Activated T-cell treated with anti-CD3 and anti-CD28 coated beads, Interleukin-2, amount 50 U/mL, for 1 hour (primary cell): ENCODE measurements at regions not wholly inside any gene's neighbourhood (a gene's known extent, or its start where the extent isn't known, plus 50 kb on each side); places are given as distances from the start of the nearest gene placed in this dataset.
"Not testable (repeated sequence)": the region's sequence is repeated elsewhere in the genome, so short reads cannot be mapped to it uniquely, and the experiment has no call there.

Experiments
- DNase-seq: peaks from one replicate; pipeline ENCODE4 v3.0.0-alpha.2; 2020

GRCh38 chr6:103504501-103505154 is 1355.1 kb downstream of the HACE1 start:
- no peak for DNase-seq

- not testable (repeated sequence) for DNase-seq
Measured at GRCh38 chr6:103496588-103496987, 1363.1 kb downstream of the HACE1 start.

GRCh38 chr6:103456652-103457051 is 1403.1 kb downstream of the HACE1 start:
- no peak for DNase-seq

- no peak for DNase-seq
Measured at GRCh38 chr6:103455275-103455674, 1404.4 kb downstream of the HACE1 start.

DNA sequence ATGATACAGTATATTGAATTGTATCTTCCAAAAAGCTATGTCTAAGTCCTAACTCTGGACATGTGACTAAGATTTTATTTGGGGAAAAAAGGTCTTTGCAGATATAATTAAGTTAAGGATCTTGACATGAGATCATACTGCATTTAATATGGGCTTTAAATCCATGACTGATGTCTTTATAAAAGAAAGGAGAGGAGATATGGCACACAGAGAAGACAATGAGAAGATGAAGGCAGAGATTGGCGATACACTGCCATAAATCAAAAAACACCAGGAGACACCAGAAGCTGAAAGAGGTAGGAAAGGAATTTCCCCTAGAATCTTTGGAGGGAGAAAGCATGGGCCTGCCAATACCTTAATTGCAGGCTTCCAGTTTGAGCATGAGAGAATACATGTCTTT is 1450.2 kb downstream of the HACE1 start:
- DNase-seq, result no peak

GRCh38 chr6:103405321-103405720 is 1454.4 kb downstream of the HACE1 start:
- DNase-seq, result no peak

DNA sequence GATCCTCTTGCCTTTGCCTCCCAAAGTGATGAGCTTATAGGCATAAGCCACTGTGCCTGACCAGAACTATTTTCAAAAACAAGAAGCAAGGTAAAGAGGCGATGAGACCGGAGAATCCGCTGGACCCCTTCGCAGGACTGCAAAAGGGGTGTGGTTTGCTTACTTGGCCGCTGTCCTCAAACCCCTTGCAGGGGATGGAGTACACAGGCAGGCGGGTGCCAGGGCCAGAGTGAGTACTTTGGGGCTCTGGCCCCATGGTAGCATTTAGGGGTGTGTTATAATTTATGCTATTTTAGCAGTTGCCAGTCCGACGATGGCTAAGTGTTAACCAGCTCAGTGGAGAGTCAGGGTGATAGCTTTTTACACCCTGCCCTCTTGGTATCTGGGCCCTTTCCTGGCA is 1454.9 kb downstream of the HACE1 start:
- no peak for DNase-seq

GRCh38 chr6:103396768-103397167 is 1463.0 kb downstream of the HACE1 start:
- no peak for DNase-seq

DNA sequence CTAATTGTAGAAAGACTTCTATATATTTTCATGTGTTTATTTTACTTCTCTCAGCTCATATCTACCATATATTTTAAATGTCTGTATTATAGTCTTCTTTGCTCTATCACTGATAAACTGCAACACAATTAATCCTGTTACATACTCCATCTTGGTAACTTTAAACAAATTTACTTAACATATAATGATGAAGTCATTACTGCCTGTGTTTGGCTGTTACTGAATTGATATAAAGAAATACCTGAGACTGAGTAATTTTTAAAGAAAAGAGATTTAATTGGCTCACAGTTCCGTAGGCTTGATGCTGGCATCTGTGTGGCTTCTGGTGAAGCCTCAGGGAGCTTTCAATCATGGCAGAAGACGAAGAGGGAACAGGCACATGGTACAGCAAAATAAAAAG is 1480.4 kb downstream of the HACE1 start:
- no peak for DNase-seq

- no peak for DNase-seq
Measured at GRCh38 chr6:103367212-103367611, 1492.5 kb downstream of the HACE1 start.

DNA sequence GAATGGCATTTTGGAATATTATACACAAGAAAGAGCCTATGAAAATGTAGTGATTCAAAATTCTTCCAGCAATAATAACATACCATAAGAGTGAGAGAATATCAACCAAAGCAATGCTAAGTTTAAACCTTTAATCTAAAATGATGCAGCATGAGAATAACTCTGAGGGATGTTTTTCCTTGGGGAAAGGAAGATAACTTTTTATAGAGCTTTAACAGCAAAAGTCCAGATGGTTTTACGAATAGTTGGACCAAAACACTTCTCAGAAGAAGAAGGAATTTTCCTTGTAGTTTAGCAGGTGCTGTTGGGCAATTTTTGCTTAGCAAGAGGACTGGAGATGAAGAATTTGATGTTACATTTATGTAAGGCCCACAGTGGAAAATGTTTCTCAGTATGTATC is 1503.2 kb downstream of the HACE1 start:
- no peak for DNase-seq

DNA sequence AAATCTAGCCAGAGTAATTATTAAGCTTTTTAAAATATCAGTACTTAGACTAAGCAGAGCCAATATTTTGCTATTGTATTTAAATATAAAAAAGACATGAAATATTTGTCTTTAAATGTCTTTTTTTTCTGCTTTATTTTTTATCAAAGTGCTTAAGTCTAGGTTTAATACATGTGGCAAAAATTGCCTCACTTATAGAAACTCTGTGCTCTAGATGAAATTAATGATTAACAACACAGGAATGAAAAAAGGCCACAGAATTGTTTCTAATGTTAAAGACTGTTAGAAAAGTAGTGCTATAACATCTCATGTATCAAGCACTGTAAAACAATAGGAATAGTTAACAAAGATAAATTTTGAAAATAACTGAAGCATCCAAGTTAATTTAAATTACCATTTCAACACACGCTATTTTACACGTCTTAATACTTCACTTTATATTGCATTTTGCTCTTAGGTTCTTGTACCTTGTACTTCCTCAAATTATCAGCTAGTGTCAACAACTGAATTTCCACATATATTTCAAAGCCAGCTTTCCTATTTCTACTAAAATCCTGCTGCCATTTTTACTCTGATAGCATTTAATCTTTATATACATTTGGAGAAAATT is 1515.1 kb downstream of the HACE1 start:
- no peak for DNase-seq

DNA sequence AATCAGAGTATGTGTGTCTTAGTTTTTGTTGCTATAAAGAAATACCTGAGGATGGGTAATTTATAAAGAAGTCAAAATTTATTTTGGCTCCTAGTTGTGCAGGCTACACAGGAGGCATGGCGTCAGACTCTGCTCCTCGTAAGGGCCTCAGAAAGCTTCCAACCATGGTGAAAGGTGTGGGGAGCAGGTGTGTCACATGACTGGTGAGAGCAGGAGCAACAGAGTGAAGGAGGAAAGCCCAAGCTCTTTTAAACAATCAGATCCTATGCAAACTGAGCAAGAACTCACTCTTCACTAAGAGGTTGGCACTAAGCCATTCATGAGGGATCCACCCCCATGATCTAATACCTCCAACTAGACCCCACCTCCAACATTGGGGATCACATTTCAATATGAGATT is 1524.3 kb downstream of the HACE1 start:
- DNase-seq, result no peak

- DNase-seq, result no peak
Measured at GRCh38 chr6:103326760-103327757, 1532.7 kb downstream of the HACE1 start.

DNA sequence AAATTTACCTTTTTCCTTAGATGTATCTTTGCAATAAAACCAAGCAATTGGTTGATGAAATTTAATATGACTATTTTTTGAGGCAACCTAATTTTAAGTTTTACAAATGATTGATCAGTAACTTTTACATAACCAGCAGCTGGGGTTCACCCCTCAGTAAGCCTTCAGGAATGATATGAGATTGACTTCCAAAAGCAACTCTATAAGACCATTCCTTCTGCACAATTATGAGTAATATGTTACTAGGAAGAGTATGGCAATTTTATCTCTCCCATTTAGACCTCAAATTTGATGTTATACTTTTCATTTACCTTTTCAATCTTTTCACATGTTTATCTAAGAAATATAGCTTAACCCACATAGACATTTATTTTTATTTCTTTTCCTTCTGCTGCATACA is 1546.3 kb downstream of the HACE1 start:
- DNase-seq, result no peak

- not testable (repeated sequence) for DNase-seq
Measured at GRCh38 chr6:103294376-103294775, 1565.3 kb downstream of the HACE1 start.

GRCh38 chr6:103284835-103285234 is 1574.9 kb downstream of the HACE1 start:
- no peak for DNase-seq

DNA sequence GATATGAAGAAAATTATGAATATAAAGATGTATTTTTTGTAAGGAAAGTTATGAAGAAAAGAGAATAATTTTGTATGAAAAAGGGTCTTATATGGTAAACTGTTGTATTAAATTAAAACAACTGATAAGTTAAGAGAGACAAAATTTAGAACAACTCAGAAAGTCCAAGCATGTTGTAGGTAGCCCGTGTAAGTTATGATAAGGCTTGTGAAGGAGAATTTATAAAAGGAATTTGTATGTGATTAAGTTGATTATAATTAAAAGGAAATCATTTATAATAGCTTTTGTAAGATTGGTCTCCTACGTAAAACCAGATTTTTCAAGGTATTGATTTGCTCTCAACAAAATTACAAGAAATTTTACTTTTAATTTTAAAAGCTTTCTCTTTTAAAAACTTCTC is 1579.3 kb downstream of the HACE1 start:
- no peak for DNase-seq

GRCh38 chr6:103277936-103278335 is 1581.8 kb downstream of the HACE1 start:
- no peak for DNase-seq

DNA sequence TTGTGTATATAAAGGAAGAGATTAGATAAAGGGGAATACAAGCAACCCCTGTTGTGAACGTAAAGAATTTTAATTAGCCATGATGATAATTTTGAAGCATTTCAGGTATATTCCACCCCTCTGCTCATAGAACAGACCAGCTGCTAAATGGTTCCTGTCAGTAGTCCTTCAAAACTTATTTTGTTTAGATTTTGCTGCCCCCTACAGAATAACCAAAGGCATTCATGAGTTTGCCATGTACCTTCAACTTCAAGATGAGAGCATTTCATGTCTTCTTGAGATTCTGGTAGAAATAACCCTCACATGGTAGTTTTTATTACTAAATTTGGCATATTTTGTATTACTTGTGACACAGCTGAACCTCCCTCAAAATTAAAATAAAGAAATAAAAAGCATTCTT is 1586.7 kb downstream of the HACE1 start:
- DNase-seq, result no peak

GRCh38 chr6:103269581-103269980 is 1590.1 kb downstream of the HACE1 start:
- no peak for DNase-seq

DNA sequence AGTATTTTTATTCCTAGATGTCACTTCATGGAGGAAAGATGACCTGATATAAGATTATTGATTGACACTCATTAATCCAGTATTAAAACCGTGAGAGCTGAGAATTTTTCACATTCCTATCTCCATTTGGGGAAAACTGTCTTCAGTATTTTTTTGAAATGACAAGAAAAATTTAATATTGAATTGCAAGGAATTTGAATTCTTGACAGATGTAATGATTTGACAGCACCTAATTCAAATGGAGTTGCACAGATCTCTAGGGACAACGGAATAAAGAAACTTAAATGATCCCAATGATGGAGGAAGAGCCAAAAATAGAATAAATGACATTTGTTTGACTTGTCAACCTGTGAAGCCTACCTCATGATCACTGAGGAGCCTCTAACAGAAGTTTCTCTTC is 1591.4 kb downstream of the HACE1 start:
- DNase-seq, result no peak

DNA sequence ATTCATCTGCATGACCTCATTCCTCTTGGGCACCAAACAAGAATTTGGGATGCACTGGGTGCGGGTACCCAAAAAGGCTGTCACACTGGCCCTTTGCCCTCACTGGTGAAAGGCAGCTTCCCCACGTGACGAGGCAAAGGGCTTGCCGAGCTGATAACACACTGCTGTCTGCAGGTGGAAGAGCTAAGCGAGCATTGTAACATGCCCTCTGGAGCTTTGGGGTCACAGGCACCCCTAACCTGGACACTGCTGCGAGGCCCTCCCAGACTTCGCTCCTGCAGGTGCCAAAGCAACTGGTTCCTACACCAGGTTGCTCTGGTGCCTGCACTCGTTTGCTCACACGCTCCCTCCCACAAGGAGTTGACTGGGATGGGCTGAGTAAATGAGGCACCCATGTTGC is 1595.7 kb downstream of the HACE1 start:
- no peak for DNase-seq

GRCh38 chr6:103255132-103255531 is 1604.6 kb downstream of the HACE1 start:
- no peak for DNase-seq
